ENCODE measurements at regions not wholly inside any gene's neighbourhood (a gene's known extent, or its start where the extent isn't known, plus 50 kb on each side); places are given as distances from the start of the nearest gene placed in this dataset.

DNA sequence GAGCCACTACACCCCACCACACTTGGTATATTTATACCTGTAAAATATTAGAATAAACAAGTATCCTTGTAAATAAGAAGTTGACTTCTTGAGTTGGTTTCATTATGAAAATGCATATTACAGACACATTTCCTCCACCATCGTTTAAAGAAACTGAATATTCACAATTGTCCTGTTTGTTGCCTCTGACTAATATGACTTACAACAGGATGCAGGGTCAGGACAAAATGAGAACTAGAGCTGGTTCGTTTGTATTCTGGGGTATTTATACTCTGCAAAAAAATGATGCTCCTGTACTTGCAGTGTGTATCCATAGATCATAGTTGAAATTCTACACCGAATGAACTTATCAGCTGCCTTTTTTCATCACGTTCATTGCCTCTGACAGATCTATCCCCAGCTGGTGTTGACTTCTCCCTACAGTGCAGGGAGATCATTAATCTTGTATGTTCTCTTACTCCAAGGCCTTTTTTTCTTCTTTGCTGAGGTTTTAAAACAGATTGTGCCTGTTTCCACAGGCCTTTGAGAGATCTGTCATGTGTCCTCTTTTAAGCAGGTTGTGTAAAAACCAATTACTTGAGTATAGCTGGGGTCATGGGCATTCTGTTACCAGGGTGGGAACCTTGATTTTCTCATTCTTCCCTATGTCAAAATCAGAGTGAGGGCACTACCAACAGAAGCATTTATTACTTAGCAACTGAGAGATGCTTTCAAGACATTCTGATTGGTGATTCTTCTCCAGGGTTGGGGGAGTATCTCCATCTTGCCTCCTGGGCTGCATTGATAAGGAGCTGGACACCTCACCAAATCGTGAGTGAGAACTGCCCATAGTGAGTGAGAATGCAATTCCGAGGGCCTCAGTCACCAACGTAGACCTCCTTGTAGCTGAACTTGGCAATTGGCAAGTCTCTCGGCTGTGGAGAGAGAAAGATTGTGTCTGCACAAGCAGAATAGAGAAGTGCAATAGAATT lies 78.8 kb upstream of the CD83 start:
- peaks cover 0 to 9% of the 10 kb centered on the region in 2 donors for H3K27me3 ChIP-seq
- intact Hi-C loops (cut with DNase I) = no loop called here
- TF ChIP-seq, protein P1, sequence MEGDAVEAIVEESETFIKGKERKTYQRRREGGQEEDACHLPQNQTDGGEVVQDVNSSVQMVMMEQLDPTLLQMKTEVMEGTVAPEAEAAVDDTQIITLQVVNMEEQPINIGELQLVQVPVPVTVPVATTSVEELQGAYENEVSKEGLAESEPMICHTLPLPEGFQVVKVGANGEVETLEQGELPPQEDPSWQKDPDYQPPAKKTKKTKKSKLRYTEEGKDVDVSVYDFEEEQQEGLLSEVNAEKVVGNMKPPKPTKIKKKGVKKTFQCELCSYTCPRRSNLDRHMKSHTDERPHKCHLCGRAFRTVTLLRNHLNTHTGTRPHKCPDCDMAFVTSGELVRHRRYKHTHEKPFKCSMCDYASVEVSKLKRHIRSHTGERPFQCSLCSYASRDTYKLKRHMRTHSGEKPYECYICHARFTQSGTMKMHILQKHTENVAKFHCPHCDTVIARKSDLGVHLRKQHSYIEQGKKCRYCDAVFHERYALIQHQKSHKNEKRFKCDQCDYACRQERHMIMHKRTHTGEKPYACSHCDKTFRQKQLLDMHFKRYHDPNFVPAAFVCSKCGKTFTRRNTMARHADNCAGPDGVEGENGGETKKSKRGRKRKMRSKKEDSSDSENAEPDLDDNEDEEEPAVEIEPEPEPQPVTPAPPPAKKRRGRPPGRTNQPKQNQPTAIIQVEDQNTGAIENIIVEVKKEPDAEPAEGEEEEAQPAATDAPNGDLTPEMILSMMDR (IDR thresholded peaks at IDR 0.05) = no peak
- DNase-seq (peak in 1 of 4 donors; percentile 6), ATAC-seq (no peak)
- H3K9me3 ChIP-seq = no peaks in the 10 kb centered on the region
- no peak overlapping the region for H3K4me3 ChIP-seq
- H3K27ac ChIP-seq = no peak overlapping the region
- H3K36me3 ChIP-seq = no peaks in the 10 kb centered on the region
- no peaks in the 10 kb centered on the region for H3K4me1 ChIP-seq

DNA sequence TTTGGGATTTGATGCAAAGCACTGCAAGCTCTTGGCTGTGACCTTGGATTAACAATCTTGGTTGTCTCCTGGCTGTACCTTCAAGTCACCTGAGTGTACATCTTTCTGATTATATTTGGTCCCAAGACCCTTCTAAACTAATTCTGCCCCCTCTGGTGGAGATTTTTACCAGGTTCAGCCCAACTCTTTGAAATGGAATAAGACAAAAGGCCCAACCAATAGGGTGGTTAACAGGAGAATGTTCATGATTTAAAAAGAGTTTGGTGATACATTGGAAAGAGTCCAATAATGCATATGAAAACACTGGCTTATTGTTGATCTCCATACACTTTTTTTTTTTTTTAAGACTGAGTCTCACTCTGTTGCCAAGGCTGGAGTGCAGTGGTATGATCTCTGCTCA lies 77.5 kb upstream of the CD83 start:
- DNase-seq = no peak
- Histone ChIP-seq H3K36me3 (no peaks in the 10 kb centered on the region), H3K27me3 (peaks cover 0 to 6% of the 10 kb centered on the region in 2 donors), H3K9me3 (no peaks in the 10 kb centered on the region), H3K4me1 (no peaks in the 10 kb centered on the region), H3K27ac (no peak overlapping the region), H3K4me3 (no peak overlapping the region)
- intact Hi-C loops (cut with DNase I) = loop anchor here in 1 of 2 donors (10.0 kb wide), 1 partner anchor 125 kb away; no protein-coding TSS in a partner anchor
- no peak for ATAC-seq
- TF ChIP-seq, protein P1 (IDR thresholded peaks at IDR 0.05) = no peak

DNA sequence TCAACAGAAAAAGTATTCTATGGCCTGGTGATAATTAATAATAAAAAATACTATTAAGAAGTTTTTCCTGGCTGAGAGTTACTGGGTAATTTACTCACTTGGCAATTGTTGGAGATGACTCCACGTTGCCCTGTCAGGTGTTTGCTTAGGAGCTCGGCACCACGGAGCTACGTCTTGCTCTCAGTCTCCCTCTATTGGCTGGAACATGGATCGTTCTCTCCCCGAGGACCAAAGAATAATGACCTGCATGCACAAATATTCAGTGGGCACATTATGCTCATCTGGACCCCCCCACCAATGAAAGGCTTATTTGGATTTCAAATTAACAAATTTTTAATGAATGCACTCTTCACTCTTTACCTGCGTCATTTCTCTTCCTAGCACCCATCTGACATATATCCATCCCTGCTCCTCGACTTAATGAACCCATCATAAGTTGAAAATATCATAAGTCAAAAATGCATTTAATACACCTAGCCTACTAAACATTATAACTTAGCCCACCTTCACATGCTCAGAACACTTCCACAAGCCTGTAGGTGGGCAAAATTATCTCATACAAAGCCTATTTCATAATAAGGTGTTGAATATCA lies 71.0 kb upstream of the CD83 start:
- DNase-seq (peak in 1 of 4 donors; percentile 39), ATAC-seq (peak; percentile 93)
- H3K4me1 ChIP-seq = no peaks in the 10 kb centered on the region
- H3K27ac ChIP-seq = no peak overlapping the region
- peaks cover 0 to 13% of the 10 kb centered on the region in 2 donors for H3K27me3 ChIP-seq
- no peaks in the 10 kb centered on the region for H3K9me3 ChIP-seq
- H3K4me3 ChIP-seq = no peak overlapping the region
- TF ChIP-seq, protein P1 (IDR thresholded peaks at IDR 0.05) = peak; percentile 51 to 54
- H3K36me3 ChIP-seq = no peaks in the 10 kb centered on the region
- intact Hi-C loops (cut with DNase I) = loop anchor here in 1 of 2 donors (10.0 kb wide), 1 partner anchor 132 kb away; no protein-coding TSS in a partner anchor

DNA sequence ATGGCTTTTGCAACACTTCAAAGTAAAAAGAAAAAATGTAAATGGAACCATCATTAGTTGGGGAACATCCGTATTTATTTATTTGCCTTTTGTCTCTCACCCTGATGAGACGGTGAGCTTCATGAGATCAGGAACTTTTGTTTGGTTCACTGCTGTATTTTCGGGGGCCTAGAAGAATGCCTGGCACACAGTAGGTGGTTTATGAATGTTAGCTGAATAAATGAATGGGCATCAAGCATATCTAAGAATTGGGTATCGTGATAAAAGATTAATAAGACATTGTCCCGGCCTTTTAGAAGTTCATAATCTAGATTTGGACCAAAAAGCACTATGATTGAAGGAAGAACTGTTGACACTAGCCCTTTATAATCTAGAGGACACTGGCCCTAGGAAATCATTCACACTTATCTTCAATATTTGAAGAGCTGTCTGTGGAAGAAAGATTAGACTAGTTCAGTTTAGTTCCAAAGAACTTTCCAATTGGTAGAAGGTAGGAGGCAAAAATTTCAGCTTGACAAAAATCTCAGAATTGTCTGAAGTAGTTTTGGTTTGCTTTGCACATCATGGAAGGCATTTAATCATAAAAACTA lies 70.3 kb upstream of the CD83 start:
- no peak for DNase-seq
- Histone ChIP-seq H3K27me3 (peaks cover 0 to 13% of the 10 kb centered on the region in 2 donors), H3K27ac (no peak overlapping the region), H3K9me3 (no peaks in the 10 kb centered on the region), H3K4me3 (no peak overlapping the region), H3K4me1 (no peaks in the 10 kb centered on the region), H3K36me3 (no peaks in the 10 kb centered on the region)
- TF ChIP-seq, protein P1 (IDR thresholded peaks at IDR 0.05) = no peak
- ATAC-seq = no peak
- intact Hi-C loops (cut with DNase I) = loop anchor here in 1 of 2 donors (10.0 kb wide), 1 partner anchor 132 kb away; no protein-coding TSS in a partner anchor
